HFF-Myc (cell line): ENCODE measurements at regions not wholly inside any gene's neighbourhood (a gene's known extent, or its start where the extent isn't known, plus 50 kb on each side); places are given as distances from the start of the nearest gene placed in this dataset.
"Not testable (repeated sequence)": the region's sequence is repeated elsewhere in the genome, so short reads cannot be mapped to it uniquely, and the experiment has no call there.

ENCODE experiments used
- DNase-seq: peaks from one replicate; pipeline ENCODE4 v3.0.0-alpha.2; 2011; ENCODE audit warnings: low read depth; ENCODE audit errors: extremely low read depth
- H3K4me3 ChIP-seq: replicated peaks from 2 replicates; pipeline ENCODE4 v1.5.1; 2011; ENCODE audit warnings: low read depth, mild to moderate bottlenecking, control low read depth, low read length
- TF ChIP-seq, protein P1 (sequence below): IDR thresholded peaks from 2 replicates; pipeline ENCODE4 v1.5.1; 2012; ENCODE audit warnings: mild to moderate bottlenecking, low read depth, low read length, control low read depth; ENCODE audit errors: missing control alignments

DNA sequence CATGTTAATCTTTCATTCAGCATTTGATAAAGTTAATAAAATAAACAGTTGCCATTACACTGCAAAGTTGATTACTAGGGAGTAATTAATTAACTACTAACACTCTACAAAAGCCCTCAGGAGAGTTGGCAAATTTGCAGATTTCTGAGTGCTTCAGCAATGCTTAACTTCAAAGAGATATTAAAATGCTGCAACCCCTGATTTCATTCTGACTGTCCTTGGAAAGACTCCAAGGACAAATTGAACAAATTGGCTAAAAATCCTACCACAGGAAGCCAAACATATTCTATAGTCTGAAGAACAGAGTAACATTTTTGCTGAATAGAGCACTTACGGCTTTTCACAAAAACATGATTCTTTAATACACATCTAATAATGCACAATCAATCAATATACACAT lies 1543.0 kb downstream of the SLITRK5 start:
- TF ChIP-seq, protein P1, sequence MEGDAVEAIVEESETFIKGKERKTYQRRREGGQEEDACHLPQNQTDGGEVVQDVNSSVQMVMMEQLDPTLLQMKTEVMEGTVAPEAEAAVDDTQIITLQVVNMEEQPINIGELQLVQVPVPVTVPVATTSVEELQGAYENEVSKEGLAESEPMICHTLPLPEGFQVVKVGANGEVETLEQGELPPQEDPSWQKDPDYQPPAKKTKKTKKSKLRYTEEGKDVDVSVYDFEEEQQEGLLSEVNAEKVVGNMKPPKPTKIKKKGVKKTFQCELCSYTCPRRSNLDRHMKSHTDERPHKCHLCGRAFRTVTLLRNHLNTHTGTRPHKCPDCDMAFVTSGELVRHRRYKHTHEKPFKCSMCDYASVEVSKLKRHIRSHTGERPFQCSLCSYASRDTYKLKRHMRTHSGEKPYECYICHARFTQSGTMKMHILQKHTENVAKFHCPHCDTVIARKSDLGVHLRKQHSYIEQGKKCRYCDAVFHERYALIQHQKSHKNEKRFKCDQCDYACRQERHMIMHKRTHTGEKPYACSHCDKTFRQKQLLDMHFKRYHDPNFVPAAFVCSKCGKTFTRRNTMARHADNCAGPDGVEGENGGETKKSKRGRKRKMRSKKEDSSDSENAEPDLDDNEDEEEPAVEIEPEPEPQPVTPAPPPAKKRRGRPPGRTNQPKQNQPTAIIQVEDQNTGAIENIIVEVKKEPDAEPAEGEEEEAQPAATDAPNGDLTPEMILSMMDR = no peak
- DNase-seq = no peak
- no peak overlapping the region for H3K4me3 ChIP-seq

DNA sequence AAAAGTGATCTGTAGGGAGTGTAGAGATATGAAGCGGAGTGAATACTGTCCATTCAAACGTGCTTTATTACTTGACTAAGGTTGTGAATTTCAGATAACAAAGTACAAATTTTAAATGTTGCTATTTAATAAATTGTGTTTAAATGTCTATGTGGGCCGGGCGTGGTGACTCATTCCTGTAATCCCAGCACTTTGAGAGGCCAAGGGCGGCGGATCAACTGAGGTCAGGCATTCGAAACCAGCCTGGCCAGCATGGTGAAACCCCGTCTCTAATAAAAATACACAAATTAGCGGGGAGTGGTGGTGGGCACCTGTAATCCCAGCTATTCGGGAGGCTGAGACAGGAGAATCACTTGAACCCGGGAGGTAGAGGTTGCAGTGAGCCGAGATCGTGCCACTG lies 1544.1 kb downstream of the SLITRK5 start:
- not testable (repeated sequence) for DNase-seq, H3K4me3 ChIP-seq

DNA sequence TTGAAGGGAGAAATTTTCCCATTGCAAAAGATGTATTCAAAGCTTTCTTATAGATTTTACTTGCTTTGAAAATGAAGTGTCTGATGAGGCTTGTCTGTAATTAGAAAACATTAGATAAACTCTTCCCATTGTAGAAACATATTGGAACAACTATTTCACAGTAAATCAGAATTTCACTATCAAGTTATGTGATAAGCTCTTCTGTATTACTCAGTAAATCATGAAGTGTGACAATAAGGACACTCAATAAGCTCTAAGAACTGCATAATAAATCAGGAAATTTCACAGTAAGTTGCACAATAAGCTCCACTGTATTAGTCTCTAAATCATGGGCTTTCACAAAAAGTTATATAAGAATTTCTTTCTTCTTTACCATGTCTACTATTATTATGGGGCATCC lies 1546.6 kb downstream of the SLITRK5 start:
- TF ChIP-seq, protein P1 = no peak
- DNase-seq = no peak
- no peak overlapping the region for H3K4me3 ChIP-seq

DNA sequence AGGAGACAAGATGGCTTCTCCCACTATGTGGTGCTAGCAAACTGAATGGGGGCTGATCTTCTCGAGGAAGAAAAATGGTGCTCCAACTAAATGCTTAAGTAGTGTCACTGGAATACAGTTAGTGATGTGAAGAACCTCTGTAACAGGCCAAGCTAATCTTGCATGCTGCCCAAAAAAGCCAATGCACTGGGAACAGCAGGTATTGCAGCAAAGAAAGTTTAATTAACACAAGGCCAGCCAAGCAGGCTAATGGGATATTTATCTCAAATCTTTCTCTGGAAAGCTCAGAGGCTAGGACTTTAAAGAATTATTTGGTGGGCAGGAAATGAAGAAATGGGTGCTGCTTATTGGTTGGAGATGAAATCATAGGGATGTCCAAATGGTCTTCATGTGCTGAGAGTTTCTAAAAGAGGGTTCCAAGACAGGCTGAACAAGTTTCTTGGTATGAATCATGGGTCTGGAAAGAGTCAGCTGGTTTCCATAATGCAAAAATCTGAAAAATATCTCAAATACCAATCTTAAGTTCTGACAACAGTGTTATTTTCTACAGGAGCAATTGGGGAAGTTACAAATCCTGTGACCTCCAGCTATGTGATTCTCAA lies 1550.5 kb downstream of the SLITRK5 start:
- TF ChIP-seq, protein P1 = no peak
- no peak overlapping the region for H3K4me3 ChIP-seq
- DNase-seq = no peak

DNA sequence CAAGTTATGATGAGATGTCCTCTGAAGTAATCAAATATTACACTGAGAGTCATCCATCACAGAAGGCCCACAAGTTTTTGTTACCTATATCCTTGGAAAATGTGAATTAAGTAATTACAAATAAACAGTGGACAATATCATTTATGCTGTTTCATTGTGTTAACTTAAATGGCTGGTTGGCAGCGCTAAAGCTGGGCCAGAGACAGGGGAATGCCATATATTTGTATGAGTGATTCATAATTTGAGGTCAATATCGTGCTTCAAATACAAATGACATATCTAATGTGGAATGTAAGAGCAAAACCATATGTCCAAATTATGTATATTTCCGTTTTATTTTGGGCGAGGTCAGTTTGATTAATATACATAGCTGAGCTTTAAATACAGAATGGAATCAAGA lies 1556.2 kb downstream of the SLITRK5 start:
- TF ChIP-seq, protein P1 = no peak
- no peak for DNase-seq

DNA sequence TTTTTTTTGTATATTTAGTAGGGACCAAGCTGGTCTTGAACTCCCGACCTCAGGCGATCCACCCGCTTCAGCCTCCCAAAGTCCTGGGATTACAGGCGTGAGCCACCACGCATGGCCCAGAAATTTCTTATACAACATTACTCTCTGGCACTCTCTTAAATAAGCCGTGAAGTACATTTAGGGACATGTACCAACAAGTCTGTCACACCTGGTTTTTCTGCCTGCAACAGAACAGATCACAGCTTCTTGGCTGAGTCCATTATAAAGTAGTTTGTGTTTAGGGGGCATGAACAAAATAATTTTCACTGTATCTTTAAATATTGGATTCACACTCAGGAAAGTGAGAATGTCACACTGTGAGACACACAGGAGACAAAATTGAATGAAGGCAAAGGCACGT lies 1567.3 kb downstream of the SLITRK5 start:
- TF ChIP-seq, protein P1 = no peak
- no peak for DNase-seq
- no peak overlapping the region for H3K4me3 ChIP-seq

More for the DNA sequence above, 1556.2 kb downstream of the SLITRK5 start:
- no peak overlapping the region for H3K4me3 ChIP-seq

DNA sequence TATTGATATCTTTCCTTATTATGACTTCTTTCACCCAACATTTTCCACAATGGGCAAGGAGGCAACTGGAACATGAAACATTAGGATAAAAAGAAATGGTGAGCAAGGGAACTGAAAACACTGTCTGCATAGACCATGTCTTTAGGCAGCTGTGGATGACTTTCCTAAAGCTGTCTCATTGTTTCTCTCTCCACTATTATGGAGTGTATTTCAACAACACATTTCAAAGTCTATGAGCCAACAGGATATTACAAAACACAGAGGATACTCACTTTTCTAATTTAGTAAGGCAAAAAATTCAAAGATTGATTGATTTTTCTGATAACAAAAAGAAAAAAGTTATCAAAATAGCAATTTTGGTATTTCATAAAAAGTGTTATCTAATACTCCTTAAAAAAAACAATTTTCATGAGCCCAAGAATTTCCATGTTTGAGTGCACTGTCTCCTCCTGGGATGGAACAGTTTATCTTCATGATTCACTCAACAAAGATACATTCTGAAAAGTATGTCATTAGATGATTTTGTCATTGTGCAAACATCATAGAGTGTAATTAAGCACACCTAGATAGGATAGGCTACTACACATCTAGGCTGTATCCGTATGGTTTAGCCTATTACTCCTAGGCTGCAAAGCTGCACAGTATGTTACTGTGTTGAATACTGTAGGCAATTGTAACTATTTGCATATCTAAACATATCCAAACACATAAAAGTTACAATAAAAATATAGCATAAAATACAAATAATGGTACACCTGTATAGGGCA lies 1568.4 kb downstream of the SLITRK5 start:
- TF ChIP-seq, protein P1 = no peak
- no peak for DNase-seq
- no peak overlapping the region for H3K4me3 ChIP-seq
